Brain microvascular endothelial cell (primary cell): ENCODE measurements at regions not wholly inside any gene's neighbourhood (a gene's known extent, or its start where the extent isn't known, plus 50 kb on each side); places are given as distances from the start of the nearest gene placed in this dataset.

Experiments
- DNase-seq: peaks from one replicate; pipeline ENCODE4 v3.0.0-alpha.2; 2020
- H3K27ac ChIP-seq: fragments of 250-450 bp; sonication (Bioruptor Pico); 2 replicates; pipeline ENCODE4 v1.5.1; 2020; ENCODE audit warnings: mild to moderate bottlenecking, moderate library complexity
- H3K27me3 ChIP-seq: fragments of 250-450 bp; sonication (Bioruptor Pico); replicated peaks from 2 replicates; pipeline ENCODE4 v1.5.1; 2020; ENCODE audit warnings: mild to moderate bottlenecking
- H3K36me3 ChIP-seq: fragments of 250-450 bp; sonication (Bioruptor Pico); replicated peaks from 2 replicates; pipeline ENCODE4 v1.5.1; 2020; ENCODE audit warnings: mild to moderate bottlenecking
- H3K4me3 ChIP-seq: 2 replicates; pipeline ENCODE4 v1.5.1; 2011; ENCODE audit warnings: low read depth, mild to moderate bottlenecking, control low read depth, low read length, moderate library complexity
- CTCF ChIP-seq: IDR thresholded peaks from 2 replicates; pipeline ENCODE4 v1.5.1; 2011; ENCODE audit warnings: low read depth, mild to moderate bottlenecking, moderate library complexity, low read length, control low read depth, inconsistent platforms; ENCODE audit errors: missing control alignments
- in situ Hi-C: cut with HindIII; loops from 2 replicates; pipeline ENCODE4 v1.10.0; 2017; ENCODE audit warnings: low sequenced_read_pairs, low pct_ligation_motif_present

GRCh38 chr7:41219276-41219675, 483.6 kb downstream of the INHBA start:
- Histone ChIP-seq H3K27ac (no peak overlapping the region), H3K27me3 (no peaks in the 10 kb centered on the region), H3K36me3 (no peaks in the 10 kb centered on the region), H3K4me3 (no peak overlapping the region)
- peak; percentile 7 for DNase-seq
- in situ Hi-C loops = no loop called here
- TF ChIP-seq CTCF = no peak

GRCh38 chr7:41217306-41217705, 485.6 kb downstream of the INHBA start:
- no peak for TF ChIP-seq CTCF
- in situ Hi-C loops = no loop called here
- H3K27me3 ChIP-seq = no peaks in the 10 kb centered on the region

GRCh38 chr7:41207141-41207540, 495.7 kb downstream of the INHBA start:
- Histone ChIP-seq H3K27ac (no peak overlapping the region), H3K27me3 (no peaks in the 10 kb centered on the region), H3K4me3 (no peak overlapping the region), H3K36me3 (no peaks in the 10 kb centered on the region)
- no peak for TF ChIP-seq CTCF
- in situ Hi-C loops = no loop called here
- DNase-seq = no peak

More at GRCh38 chr7:41217306-41217705, 485.6 kb downstream of the INHBA start:
- DNase-seq = no peak
- Histone ChIP-seq H3K36me3 (no peaks in the 10 kb centered on the region), H3K4me3 (no peak overlapping the region), H3K27ac (no peak overlapping the region)

- no peaks in the 10 kb centered on the region for H3K27me3 ChIP-seq
- no peak for TF ChIP-seq CTCF
- no peaks in the 10 kb centered on the region for H3K36me3 ChIP-seq
- no peak overlapping the region for H3K27ac ChIP-seq
- in situ Hi-C loops = no loop called here
- DNase-seq = no peak
- H3K4me3 ChIP-seq = no peak overlapping the region
Observed at GRCh38 chr7:41206267-41206666, 496.6 kb downstream of the INHBA start.

GRCh38 chr7:41205600-41205999, 497.3 kb downstream of the INHBA start:
- Histone ChIP-seq H3K27me3 (no peaks in the 10 kb centered on the region), H3K36me3 (no peaks in the 10 kb centered on the region), H3K27ac (no peak overlapping the region), H3K4me3 (no peak overlapping the region)
- TF ChIP-seq CTCF = no peak
- no peak for DNase-seq
- in situ Hi-C loops = no loop called here

- TF ChIP-seq CTCF = no peak
- in situ Hi-C loops = no loop called here
- Histone ChIP-seq H3K36me3 (no peaks in the 10 kb centered on the region), H3K27ac (no peak overlapping the region), H3K4me3 (no peak overlapping the region), H3K27me3 (no peaks in the 10 kb centered on the region)
- DNase-seq = no peak
Observed at GRCh38 chr7:41203542-41203941, 499.3 kb downstream of the INHBA start.
